Type B pancreatic cell (in vitro differentiated cells): ENCODE measurements at regions not wholly inside any gene's neighbourhood (a gene's known extent, or its start where the extent isn't known, plus 50 kb on each side); places are given as distances from the start of the nearest gene placed in this dataset.
A peak's percentile ranks its signal among the peaks of the same experiment; 100 is the strongest.

Experiments used
- DNase-seq: peaks from one replicate; pipeline ENCODE4 v3.0.0; 2021; ENCODE audit warnings: mixed read lengths; ENCODE audit not compliant: unreplicated experiment; ENCODE audit errors: extremely low spot score
- H3K27ac Mint-ChIP-seq: 2 replicates; pipeline ENCODE4 v1.8.0; 2021; ENCODE audit warnings: mild to moderate bottlenecking, mixed read lengths
- H3K27me3 Mint-ChIP-seq: 2 replicates; pipeline ENCODE4 v1.8.0; 2021; ENCODE audit warnings: mixed read lengths
- H3K36me3 Mint-ChIP-seq: 2 replicates; pipeline ENCODE4 v1.8.0; 2021; ENCODE audit warnings: mixed read lengths
- H3K4me1 Mint-ChIP-seq: one replicate; pipeline ENCODE4 v1.8.0; 2021; ENCODE audit warnings: mixed read lengths; ENCODE audit not compliant: unreplicated experiment
- H3K4me3 Mint-ChIP-seq: 2 replicates; pipeline ENCODE4 v1.8.0; 2021; ENCODE audit warnings: mild to moderate bottlenecking, mixed read lengths
- H3K9me3 Mint-ChIP-seq: 2 replicates; pipeline ENCODE4 v1.8.0; 2021; ENCODE audit warnings: mixed read lengths
- CTCF ChIP-seq: fragments of 200-600 bp; sonication (generic); conservative IDR thresholded peaks from 2 replicates; pipeline ENCODE4 v1.5.0; 2021; ENCODE audit warnings: antibody characterized with exemption, mild to moderate bottlenecking

- no peak overlapping the region for H3K4me3 Mint-ChIP-seq
- no peaks in the 10 kb centered on the region for H3K36me3 Mint-ChIP-seq
- H3K27me3 Mint-ChIP-seq: peaks cover 6% of the 10 kb centered on the region
- TF ChIP-seq CTCF: no peak
- H3K4me1 Mint-ChIP-seq: peaks cover 12% of the 10 kb centered on the region
- peak; percentile 4 for DNase-seq
- H3K27ac Mint-ChIP-seq: no peak overlapping the region
- H3K9me3 Mint-ChIP-seq: no peaks in the 10 kb centered on the region
These were observed 58.3 kb downstream of the CXCL12 start for GRCh38 chr10:44326474-44327030.

GRCh38 chr10:44325596-44326307 lies 59.1 kb downstream of the CXCL12 start:
- TF ChIP-seq CTCF: no peak
- H3K36me3 Mint-ChIP-seq: no peaks in the 10 kb centered on the region
- no peaks in the 10 kb centered on the region for H3K9me3 Mint-ChIP-seq
- peaks cover 12% of the 10 kb centered on the region for H3K4me1 Mint-ChIP-seq
- DNase-seq: peak; percentile 6
- H3K27me3 Mint-ChIP-seq: peaks cover 6% of the 10 kb centered on the region
- no peak overlapping the region for H3K4me3 Mint-ChIP-seq
- no peak overlapping the region for H3K27ac Mint-ChIP-seq

GRCh38 chr10:44325157-44325556 lies 59.7 kb downstream of the CXCL12 start:
- peaks cover 6% of the 10 kb centered on the region for H3K27me3 Mint-ChIP-seq
- H3K4me3 Mint-ChIP-seq: no peak overlapping the region
- H3K27ac Mint-ChIP-seq: no peak overlapping the region
- H3K36me3 Mint-ChIP-seq: no peaks in the 10 kb centered on the region
- DNase-seq: peak; percentile 4
- H3K9me3 Mint-ChIP-seq: no peaks in the 10 kb centered on the region
- no peak for TF ChIP-seq CTCF
- peaks cover 12% of the 10 kb centered on the region for H3K4me1 Mint-ChIP-seq

- H3K4me1 Mint-ChIP-seq: peaks cover 12% of the 10 kb centered on the region
- DNase-seq: peak; percentile 18
- H3K4me3 Mint-ChIP-seq: no peak overlapping the region
- no peaks in the 10 kb centered on the region for H3K36me3 Mint-ChIP-seq
- no peaks in the 10 kb centered on the region for H3K9me3 Mint-ChIP-seq
- H3K27me3 Mint-ChIP-seq: peaks cover 6% of the 10 kb centered on the region
- H3K27ac Mint-ChIP-seq: no peak overlapping the region
- TF ChIP-seq CTCF: no peak
These were observed 61.1 kb downstream of the CXCL12 start for GRCh38 chr10:44323838-44324237.

GRCh38 chr10:44322137-44322536 lies 62.8 kb downstream of the CXCL12 start:
- H3K4me1 Mint-ChIP-seq: peaks cover 12% of the 10 kb centered on the region
- H3K36me3 Mint-ChIP-seq: no peaks in the 10 kb centered on the region
- no peak for TF ChIP-seq CTCF
- H3K9me3 Mint-ChIP-seq: no peaks in the 10 kb centered on the region
- no peak overlapping the region for H3K27ac Mint-ChIP-seq
- DNase-seq: no peak
- H3K27me3 Mint-ChIP-seq: peaks cover 7% of the 10 kb centered on the region
- H3K4me3 Mint-ChIP-seq: no peak overlapping the region
